ENCODE measurements at regions not wholly inside any gene's neighbourhood (a gene's known extent, or its start where the extent isn't known, plus 50 kb on each side); places are given as distances from the start of the nearest gene placed in this dataset.

DNA sequence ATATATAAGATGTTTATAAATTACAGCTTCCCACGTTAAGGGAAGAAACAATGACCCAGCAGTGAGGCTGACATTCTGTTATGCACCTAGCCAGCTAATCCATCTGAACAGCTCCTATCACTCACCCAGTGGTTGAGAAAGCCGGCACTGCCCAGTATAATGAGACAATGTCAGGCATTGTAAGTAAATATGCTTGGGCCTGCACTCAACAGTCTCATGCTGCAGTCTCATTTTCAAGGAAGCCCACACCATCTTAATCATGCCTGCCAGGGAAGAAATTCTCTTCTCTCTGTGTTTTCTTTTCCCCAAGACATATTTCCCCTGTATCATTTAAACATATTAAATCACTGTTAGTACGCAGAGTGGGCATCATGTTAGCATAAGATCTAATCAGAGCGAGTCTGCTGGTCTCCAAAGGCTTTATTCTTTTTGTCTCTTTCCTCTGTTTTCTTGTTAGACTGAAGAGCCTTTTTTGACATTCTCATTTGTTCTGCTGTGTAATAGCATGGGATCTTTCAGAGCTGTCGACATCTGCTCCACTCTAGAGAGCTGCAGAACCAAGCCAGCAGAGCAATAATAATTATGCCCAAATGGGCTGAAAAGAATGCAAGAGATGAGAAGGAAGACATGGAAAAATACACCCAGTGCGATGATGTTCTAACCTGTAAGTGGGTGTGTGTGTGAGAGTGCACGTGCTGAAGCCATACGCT, 67.6 kb upstream of the SLC22A15 start:
- under 1% methylated on average over 8 of the region's 8 CpGs for WGBS (ENCODE audit: insufficient coverage, low coverage, missing lambda C conversion rate)
- no peak overlapping the region for H3K27ac ChIP-seq (ENCODE audit: extremely low read depth, low read depth, low read length)
- no peak overlapping the region for H3K9ac ChIP-seq (ENCODE audit: insufficient read depth in 1 of 2, low read depth in 2 of 2, low read length in 2 of 2)
- H3K27me3 ChIP-seq (ENCODE audit: control insufficient read depth in 2 of 2, insufficient read depth in 2 of 2, low read length in 2 of 2), result peaks cover 0 to 4% of the 10 kb centered on the region in 2 experiments; a peak in 1 of 5 replicates
- no peaks in the 10 kb centered on the region for H4K20me1 ChIP-seq (replicated peaks; ENCODE audit: control insufficient read depth, insufficient read depth, low read length)
- H3K4me3 ChIP-seq, result no peak overlapping the region
- TF ChIP-seq LEF1 (IDR thresholded peaks at IDR 0.05) (no peak), TSC22D4 (tag; IDR thresholded peaks at IDR 0.05) (no peak)
- TF ChIP-seq, protein P1, sequence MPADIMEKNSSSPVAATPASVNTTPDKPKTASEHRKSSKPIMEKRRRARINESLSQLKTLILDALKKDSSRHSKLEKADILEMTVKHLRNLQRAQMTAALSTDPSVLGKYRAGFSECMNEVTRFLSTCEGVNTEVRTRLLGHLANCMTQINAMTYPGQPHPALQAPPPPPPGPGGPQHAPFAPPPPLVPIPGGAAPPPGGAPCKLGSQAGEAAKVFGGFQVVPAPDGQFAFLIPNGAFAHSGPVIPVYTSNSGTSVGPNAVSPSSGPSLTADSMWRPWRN (IDR thresholded peaks at IDR 0.05; ENCODE audit: low read depth), result no peak
- TF ChIP-seq, protein P2, sequence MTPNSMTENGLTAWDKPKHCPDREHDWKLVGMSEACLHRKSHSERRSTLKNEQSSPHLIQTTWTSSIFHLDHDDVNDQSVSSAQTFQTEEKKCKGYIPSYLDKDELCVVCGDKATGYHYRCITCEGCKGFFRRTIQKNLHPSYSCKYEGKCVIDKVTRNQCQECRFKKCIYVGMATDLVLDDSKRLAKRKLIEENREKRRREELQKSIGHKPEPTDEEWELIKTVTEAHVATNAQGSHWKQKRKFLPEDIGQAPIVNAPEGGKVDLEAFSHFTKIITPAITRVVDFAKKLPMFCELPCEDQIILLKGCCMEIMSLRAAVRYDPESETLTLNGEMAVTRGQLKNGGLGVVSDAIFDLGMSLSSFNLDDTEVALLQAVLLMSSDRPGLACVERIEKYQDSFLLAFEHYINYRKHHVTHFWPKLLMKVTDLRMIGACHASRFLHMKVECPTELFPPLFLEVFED (CRISPR knock-in tag; conservative IDR thresholded peaks at IDR 0.05), result no peak
- no peaks in the 10 kb centered on the region for H3K4me1 ChIP-seq (replicated peaks in 1 of 2; ENCODE audit: control insufficient read depth in 2 of 2, insufficient read depth in 2 of 2, low read length in 2 of 2)
- intact Hi-C loops (cut with micrococcal nuclease), result no loop called here
- ChIA-PET POLR2A (no interaction called here), CTCF (ENCODE audit: low intra/inter-chr PET ratio) (no interaction called here)
- H3K4me2 ChIP-seq (ENCODE audit: insufficient read depth, low read length), result no peak overlapping the region
- ATAC-seq, result no peak
- no TSS peak for BruUV-seq (replicated peaks)
- H3K79me2 ChIP-seq (ENCODE audit: control insufficient read depth, insufficient read depth, low read length), result no peaks in the 10 kb centered on the region
- H2AFZ ChIP-seq (ENCODE audit: low read depth, low read length), result no peak overlapping the region
- no peaks in the 10 kb centered on the region for H3K9me3 ChIP-seq (replicated peaks; ENCODE audit: control insufficient read depth, insufficient read depth, low read depth, low read length)
- no peaks in the 10 kb centered on the region for H3K36me3 ChIP-seq (ENCODE audit: control insufficient read depth, insufficient read depth, low read length)
- in situ Hi-C loops (cut with MboI), result no loop called here
- no peaks in the 10 kb centered on the region for H3K9me1 ChIP-seq (ENCODE audit: control insufficient read depth, insufficient read depth, low read length)
- FAIRE-seq, result no peak
- DNase-seq (ENCODE audit: extremely low read depth in 1 of 4, low spot score in 3 of 4), result no peak
